ENCODE measurements at regions not wholly inside any gene's neighbourhood (a gene's known extent, or its start where the extent isn't known, plus 50 kb on each side); places are given as distances from the start of the nearest gene placed in this dataset.

GRCh38 chr11:41982975-41983374 lies 523.5 kb upstream of the LRRC4C start:
- DNase-seq: no peak

- DNase-seq: no peak
Measured at GRCh38 chr11:41983475-41983874, 524.0 kb upstream of the LRRC4C start.

- DNase-seq: no peak
Measured at GRCh38 chr11:41984023-41984422, 524.6 kb upstream of the LRRC4C start.

- no peak for DNase-seq
Measured at GRCh38 chr11:41985799-41986198, 526.3 kb upstream of the LRRC4C start.

- DNase-seq: no peak
Measured at GRCh38 chr11:41988951-41989572, 529.6 kb upstream of the LRRC4C start.

- no peak for DNase-seq
Measured at GRCh38 chr11:41989823-41990380, 530.5 kb upstream of the LRRC4C start.

GRCh38 chr11:41996533-41996932 lies 537.1 kb upstream of the LRRC4C start:
- no peak for DNase-seq

GRCh38 chr11:41997844-41998401 lies 538.5 kb upstream of the LRRC4C start:
- no peak for DNase-seq

GRCh38 chr11:41999066-41999465 lies 539.6 kb upstream of the LRRC4C start:
- no peak for DNase-seq

- no peak for DNase-seq
Measured at GRCh38 chr11:42003801-42004200, 544.3 kb upstream of the LRRC4C start.

- no peak for DNase-seq
Measured at GRCh38 chr11:42006766-42007165, 547.3 kb upstream of the LRRC4C start.

- no peak for DNase-seq
Measured at GRCh38 chr11:42012271-42012670, 552.8 kb upstream of the LRRC4C start.

GRCh38 chr11:42013656-42014201 lies 554.3 kb upstream of the LRRC4C start:
- DNase-seq: no peak

GRCh38 chr11:42021911-42022310 lies 562.5 kb upstream of the LRRC4C start:
- no peak for DNase-seq

- DNase-seq: no peak
Measured at GRCh38 chr11:42023267-42023666, 563.8 kb upstream of the LRRC4C start.

- no peak for DNase-seq
Measured at GRCh38 chr11:42025121-42025803, 565.8 kb upstream of the LRRC4C start.

- no peak for DNase-seq
Measured at GRCh38 chr11:42034826-42035225, 575.4 kb upstream of the LRRC4C start.

- no peak for DNase-seq
Measured at GRCh38 chr11:42036201-42036600, 576.7 kb upstream of the LRRC4C start.

GRCh38 chr11:42043312-42043711 lies 583.9 kb upstream of the LRRC4C start:
- DNase-seq: no peak

- DNase-seq: no peak
Measured at GRCh38 chr11:42047637-42048555, 588.4 kb upstream of the LRRC4C start.

GRCh38 chr11:42049186-42049585 lies 589.7 kb upstream of the LRRC4C start:
- DNase-seq: no peak

- no peak for DNase-seq
Measured at GRCh38 chr11:42049650-42050049, 590.2 kb upstream of the LRRC4C start.

Data from activated CD4-positive, alpha-beta T cell treated with anti-CD3 and anti-CD28 coated beads for 48 hours (primary cell).